Upper lobe of right lung (tissue), 1 donor: ENCODE measurements at regions not wholly inside any gene's neighbourhood (a gene's known extent, or its start where the extent isn't known, plus 50 kb on each side); places are given as distances from the start of the nearest gene placed in this dataset.

Experiments used
- ATAC-seq: fragments of 200-7000 bp; cut with Tn5 transposase; one replicate; pipeline ENCODE4 v1.9.1; 2020; ENCODE audit warnings: mild to moderate bottlenecking, moderate library complexity
- DNase-seq: peaks from one replicate; pipeline ENCODE4 v3.0.0-alpha.2; 2020
- H3K27ac ChIP-seq: fragments of 200-600 bp; one replicate; pipeline ENCODE4 v1.8.0; 2022
- H3K27me3 ChIP-seq: fragments of 200-600 bp; one replicate; pipeline ENCODE4 v1.8.0; 2022; ENCODE audit warnings: mild to moderate bottlenecking
- H3K36me3 ChIP-seq: fragments of 200-600 bp; one replicate; pipeline ENCODE4 v1.8.0; 2022
- H3K4me1 ChIP-seq: fragments of 200-600 bp; one replicate; pipeline ENCODE4 v1.8.0; 2022
- H3K4me3 ChIP-seq: fragments of 200-600 bp; one replicate; pipeline ENCODE4 v1.8.0; 2022; ENCODE audit warnings: mild to moderate bottlenecking
- H3K9me3 ChIP-seq: fragments of 200-600 bp; one replicate; pipeline ENCODE4 v1.8.0; 2022
- CTCF ChIP-seq: fragments of 200-600 bp; IDR thresholded peaks from one replicate; pipeline ENCODE4 v1.8.0; 2022; ENCODE audit warnings: antibody characterized with exemption
- intact Hi-C: fragments of 100-400 bp; cut with DNase I; formaldehyde crosslinking; loops from one replicate; pipeline ENCODE4 v1.11.0; 2022
- donor health status: DM: no; HTN: yes; CAD: no; lungs with severe emphysema.

GRCh38 chr9:108109927-108110690 is 620.5 kb upstream of the KLF4 start:
- no peak for ATAC-seq
- intact Hi-C loops, result no loop called here

GRCh38 chr9:108108852-108109448 is 619.4 kb upstream of the KLF4 start:
- Histone ChIP-seq H3K4me1 (no peaks in the 10 kb centered on the region), H3K36me3 (no peaks in the 10 kb centered on the region), H3K27me3 (no peaks in the 10 kb centered on the region), H3K9me3 (no peaks in the 10 kb centered on the region), H3K4me3 (no peak overlapping the region), H3K27ac (no peak overlapping the region)
- intact Hi-C loops, result no loop called here
- ATAC-seq (no peak), DNase-seq (no peak)
- no peak for TF ChIP-seq CTCF

More at GRCh38 chr9:108109927-108110690, 620.5 kb upstream of the KLF4 start:
- no peak overlapping the region for H3K27ac ChIP-seq
- no peak overlapping the region for H3K4me3 ChIP-seq
- no peak for TF ChIP-seq CTCF
- H3K27me3 ChIP-seq, result no peaks in the 10 kb centered on the region
- H3K9me3 ChIP-seq, result no peaks in the 10 kb centered on the region
- no peak for DNase-seq
- H3K36me3 ChIP-seq, result no peaks in the 10 kb centered on the region
- H3K4me1 ChIP-seq, result no peaks in the 10 kb centered on the region

GRCh38 chr9:108108280-108108851 is 618.8 kb upstream of the KLF4 start:
- no peak for DNase-seq
- Histone ChIP-seq H3K36me3 (no peaks in the 10 kb centered on the region), H3K4me3 (no peak overlapping the region), H3K4me1 (no peaks in the 10 kb centered on the region), H3K9me3 (no peaks in the 10 kb centered on the region), H3K27me3 (no peaks in the 10 kb centered on the region), H3K27ac (no peak overlapping the region)
- no peak for TF ChIP-seq CTCF
- intact Hi-C loops, result no loop called here
- no peak for ATAC-seq

GRCh38 chr9:108105885-108106284 is 616.3 kb upstream of the KLF4 start:
- Histone ChIP-seq H3K4me3 (no peak overlapping the region), H3K4me1 (no peaks in the 10 kb centered on the region), H3K27ac (no peak overlapping the region), H3K9me3 (no peaks in the 10 kb centered on the region), H3K36me3 (no peaks in the 10 kb centered on the region), H3K27me3 (no peaks in the 10 kb centered on the region)
- ATAC-seq (no peak), DNase-seq (no peak)
- intact Hi-C loops, result no loop called here
- no peak for TF ChIP-seq CTCF

GRCh38 chr9:108104991-108105390 is 615.4 kb upstream of the KLF4 start:
- Histone ChIP-seq H3K27me3 (no peaks in the 10 kb centered on the region), H3K9me3 (no peaks in the 10 kb centered on the region), H3K4me3 (no peak overlapping the region), H3K27ac (no peak overlapping the region), H3K4me1 (no peaks in the 10 kb centered on the region), H3K36me3 (no peaks in the 10 kb centered on the region)
- no peak for TF ChIP-seq CTCF
- DNase-seq (no peak), ATAC-seq (no peak)
- intact Hi-C loops, result no loop called here
